ENCODE measurements at regions not wholly inside any gene's neighbourhood (a gene's known extent, or its start where the extent isn't known, plus 50 kb on each side); places are given as distances from the start of the nearest gene placed in this dataset.
"Not testable (repeated sequence)": the region's sequence is repeated elsewhere in the genome, so short reads cannot be mapped to it uniquely, and the experiment has no call there.

DNA sequence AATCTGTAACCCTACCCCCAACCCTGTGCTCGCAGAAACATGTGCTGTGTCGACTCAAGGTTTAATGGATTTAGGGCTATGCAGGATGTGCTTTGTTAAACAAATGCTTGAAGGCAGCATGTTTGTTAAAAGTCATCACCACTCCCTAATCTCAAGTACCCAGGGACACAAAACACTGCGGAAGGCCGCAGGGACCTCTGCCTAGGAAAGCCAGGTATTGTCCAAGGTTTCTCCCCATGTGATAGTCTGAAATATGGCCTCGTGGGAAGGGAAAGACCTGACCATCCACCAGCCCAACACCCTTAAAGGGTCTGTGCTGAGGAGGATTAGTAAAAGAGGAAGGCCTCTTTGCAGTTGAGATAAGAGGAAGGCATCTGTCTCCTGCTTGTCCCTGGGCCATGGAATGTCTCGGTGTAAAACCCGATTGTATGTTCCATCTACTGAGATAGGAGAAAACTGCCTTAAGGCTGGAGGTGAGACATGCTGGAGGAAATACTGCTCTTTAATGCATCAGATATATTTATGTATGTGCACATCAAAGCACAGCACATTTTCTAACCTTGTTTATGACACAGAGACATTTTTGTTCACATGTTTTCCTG lies 94.4 kb downstream of the LSM3 start:
- not testable (repeated sequence) for DNase-seq (ENCODE audit: low read depth in 2 of 2)

- no peak for DNase-seq (ENCODE audit: low read depth in 2 of 2)
These were observed 95.4 kb downstream of the LSM3 start for GRCh38 chr3:14273901-14274611.

GRCh38 chr3:14274612-14274936 lies 96.0 kb downstream of the LSM3 start:
- no peak for DNase-seq (ENCODE audit: low read depth in 2 of 2)

GRCh38 chr3:14274999-14275961 lies 96.7 kb downstream of the LSM3 start:
- no peak for DNase-seq (ENCODE audit: low read depth in 2 of 2)

GRCh38 chr3:14275962-14276909 lies 97.6 kb downstream of the LSM3 start:
- no peak for DNase-seq (ENCODE audit: low read depth in 2 of 2)

- DNase-seq (ENCODE audit: low read depth in 2 of 2) = no peak
These were observed 98.9 kb downstream of the LSM3 start for GRCh38 chr3:14277557-14277956.

- no peak for DNase-seq (ENCODE audit: low read depth in 2 of 2)
These were observed 99.7 kb downstream of the LSM3 start for GRCh38 chr3:14278265-14278798.

- no peak for DNase-seq (ENCODE audit: low read depth in 2 of 2)
These were observed 100.4 kb downstream of the LSM3 start for GRCh38 chr3:14278799-14279625.

GRCh38 chr3:14279626-14280061 lies 101.0 kb downstream of the LSM3 start:
- no peak for DNase-seq (ENCODE audit: low read depth in 2 of 2)

DNA sequence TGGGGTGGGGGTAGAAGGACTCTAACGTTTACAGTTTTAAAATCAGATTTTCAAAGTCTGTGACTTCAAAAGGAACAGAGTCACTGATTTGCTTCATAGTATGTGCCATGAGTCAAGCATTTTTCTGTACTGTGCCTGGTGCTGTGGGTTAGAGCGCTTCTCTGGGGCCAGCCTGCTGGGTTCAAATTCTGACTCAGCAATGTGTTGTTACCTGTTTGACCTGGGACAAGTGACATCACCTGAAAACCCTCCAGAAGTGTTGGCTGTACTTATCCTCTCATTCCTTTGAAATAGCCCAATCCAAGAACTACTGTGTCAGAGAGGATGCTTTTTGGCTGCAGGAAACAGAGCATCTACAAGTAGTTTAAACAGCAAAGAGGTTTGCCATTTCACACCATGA lies 101.7 kb downstream of the LSM3 start:
- no peak for DNase-seq (ENCODE audit: low read depth in 2 of 2)

- DNase-seq (ENCODE audit: low read depth in 2 of 2) = no peak
These were observed 102.4 kb downstream of the LSM3 start for GRCh38 chr3:14281053-14281452.

GRCh38 chr3:14282001-14282705 lies 103.5 kb downstream of the LSM3 start:
- no peak for DNase-seq (ENCODE audit: low read depth in 2 of 2)

DNA sequence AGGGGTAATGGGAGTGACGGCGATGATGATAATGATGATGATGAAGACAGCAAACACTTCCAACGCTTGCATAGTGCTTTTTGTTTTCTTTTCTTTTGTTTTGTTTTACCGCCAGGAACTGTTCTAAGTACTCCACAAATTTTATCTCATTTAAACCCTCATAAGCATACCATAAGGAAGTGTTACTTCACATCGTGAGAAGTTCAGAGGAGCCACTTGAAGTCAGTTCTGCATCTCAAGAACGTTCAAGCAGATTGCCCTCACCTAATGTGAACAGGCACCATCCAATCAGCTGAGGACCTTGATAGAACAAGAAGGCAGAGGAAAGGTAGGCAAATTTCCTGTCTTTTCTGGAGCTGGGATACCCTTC lies 104.1 kb downstream of the LSM3 start:
- DNase-seq (ENCODE audit: low read depth in 2 of 2) = no peak

DNA sequence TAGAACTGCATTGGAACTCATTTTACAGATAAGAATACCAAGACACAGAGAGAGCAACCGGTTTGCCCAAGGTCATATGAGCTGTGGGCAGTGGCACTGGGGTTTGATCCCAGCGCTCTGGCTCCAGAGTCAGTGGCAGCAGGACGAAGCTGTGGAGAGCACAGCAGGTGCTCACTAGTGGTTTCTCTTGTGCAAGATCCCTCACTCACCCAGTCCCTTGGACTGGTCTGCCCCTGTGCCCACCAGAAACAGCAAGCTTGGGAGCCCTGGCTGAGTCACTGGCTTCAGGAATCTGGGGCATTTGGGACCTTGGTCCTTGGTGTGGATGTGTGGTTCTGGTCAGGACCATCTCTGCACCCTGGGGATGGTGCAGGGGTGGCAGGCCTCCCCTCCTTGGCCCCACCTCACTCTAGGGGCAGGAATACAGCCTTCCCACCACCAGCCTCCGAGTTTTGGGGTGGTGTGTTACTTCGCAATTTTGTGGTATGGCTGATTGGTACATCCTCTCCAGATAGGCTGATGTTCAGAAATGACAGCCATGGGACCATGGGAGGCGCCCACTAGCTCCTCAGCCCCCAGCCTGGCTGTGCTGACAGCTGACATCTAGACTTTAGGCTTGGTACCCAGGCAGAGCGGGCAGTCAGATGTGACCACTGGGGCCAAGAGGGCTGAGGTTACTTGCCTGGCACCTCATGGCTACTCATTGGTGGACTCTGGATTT lies 104.6 kb downstream of the LSM3 start:
- DNase-seq (ENCODE audit: low read depth in 2 of 2) = no peak

- no peak for DNase-seq (ENCODE audit: low read depth in 2 of 2)
These were observed 105.3 kb downstream of the LSM3 start for GRCh38 chr3:14283813-14284438.

DNA sequence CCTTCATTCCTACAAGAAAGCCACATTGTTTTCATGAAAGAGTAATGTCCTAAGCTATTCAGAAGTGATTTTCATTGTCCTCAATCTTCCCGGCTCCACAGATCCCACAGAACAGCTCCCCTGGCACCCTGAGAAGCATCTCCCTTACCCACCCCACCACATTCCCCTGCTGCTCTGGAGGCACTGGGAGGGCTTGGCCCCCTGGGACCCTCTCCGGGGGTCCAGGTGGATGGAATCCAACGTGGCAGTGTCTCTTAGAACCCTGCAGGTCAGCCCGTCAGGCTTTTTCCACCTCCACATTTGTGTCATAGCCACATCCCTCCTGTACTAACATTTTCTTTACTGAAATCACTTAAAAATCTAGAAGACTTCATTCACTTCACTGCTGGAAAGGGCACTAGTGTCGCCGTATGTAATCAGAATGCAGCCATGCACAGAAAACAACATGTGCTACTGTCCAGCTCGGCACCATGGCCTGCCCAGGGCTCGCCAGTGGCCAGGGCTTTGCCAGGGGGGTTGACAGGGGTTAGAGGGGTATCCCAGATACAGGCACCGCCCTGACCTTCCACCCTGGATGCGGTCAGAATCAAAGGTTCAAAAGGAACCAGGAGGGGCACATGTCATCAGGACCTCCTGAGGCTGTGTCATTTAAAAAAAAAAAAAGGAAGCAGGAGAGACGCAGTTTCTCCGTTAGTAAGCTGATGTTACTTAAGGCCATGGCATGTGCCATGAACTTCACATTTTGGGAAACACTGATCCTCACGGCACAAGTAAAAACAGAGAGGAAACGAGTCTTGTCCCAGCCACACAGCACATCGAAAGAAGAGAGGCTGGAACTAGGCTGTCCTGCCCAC lies 106.3 kb downstream of the LSM3 start:
- DNase-seq (ENCODE audit: low read depth in 2 of 2) = no peak

GRCh38 chr3:14285548-14285925 lies 106.9 kb downstream of the LSM3 start:
- no peak for DNase-seq (ENCODE audit: low read depth in 2 of 2)
